ENCODE measurements at regions not wholly inside any gene's neighbourhood (a gene's known extent, or its start where the extent isn't known, plus 50 kb on each side); places are given as distances from the start of the nearest gene placed in this dataset.

GRCh38 chr4:58070726-58071125 lies 960.5 kb upstream of the IGFBP7 start:
- H3K36me3 ChIP-seq (ENCODE audit: insufficient read depth, low read length): no peaks in the 10 kb centered on the region
- no peaks in the 10 kb centered on the region for H3K27me3 Mint-ChIP-seq
- DNase-seq (no peak), ATAC-seq (ENCODE audit: poor library complexity) (no peak)
- H3K36me3 Mint-ChIP-seq (ENCODE audit: low read depth): no peaks in the 10 kb centered on the region
- no peak for TF ChIP-seq CTCF (IDR thresholded peaks at IDR 0.05)
- H3K9me3 Mint-ChIP-seq: peaks cover 10% of the 10 kb centered on the region
- no peak overlapping the region for H3K4me3 ChIP-seq (ENCODE audit: low read length)
- H3K4me1 ChIP-seq (ENCODE audit: insufficient read depth, low read length): no peaks in the 10 kb centered on the region
- no peaks in the 10 kb centered on the region for H3K27me3 ChIP-seq (ENCODE audit: control insufficient read depth in 1 of 2, insufficient read depth in 2 of 2, low read length in 2 of 2)
- no peak overlapping the region for H3K27ac Mint-ChIP-seq
- no peak overlapping the region for H3K4me3 Mint-ChIP-seq
- CTCF ChIA-PET: no interaction called here
- POLR2A ChIA-PET: no interaction called here
- intact Hi-C loops (cut with DNase I, micrococcal nuclease): no loop called here
- H3K9me3 ChIP-seq (ENCODE audit: control insufficient read depth in 1 of 2, insufficient read depth in 1 of 2, low read length in 2 of 2): no peaks in the 10 kb centered on the region
- no peaks in the 10 kb centered on the region for H3K4me1 Mint-ChIP-seq (ENCODE audit: low read depth)
- no peak overlapping the region for H3K27ac ChIP-seq (ENCODE audit: low read depth in 1 of 2, low read length in 2 of 2)

- Histone ChIP-seq H3K4me1 (ENCODE audit: insufficient read depth, low read length) (no peaks in the 10 kb centered on the region), H3K27ac (ENCODE audit: low read depth in 1 of 2, low read length in 2 of 2) (no peak overlapping the region), H3K36me3 (ENCODE audit: insufficient read depth, low read length) (no peaks in the 10 kb centered on the region), H3K9me3 (ENCODE audit: control insufficient read depth in 1 of 2, insufficient read depth in 1 of 2, low read length in 2 of 2) (no peaks in the 10 kb centered on the region), H3K27me3 (ENCODE audit: control insufficient read depth in 1 of 2, insufficient read depth in 2 of 2, low read length in 2 of 2) (no peaks in the 10 kb centered on the region), H3K4me3 (ENCODE audit: low read length) (no peak overlapping the region)
- ChIA-PET CTCF (no interaction called here), POLR2A (no interaction called here)
- H3K4me1 Mint-ChIP-seq (ENCODE audit: low read depth): no peaks in the 10 kb centered on the region
- no peak overlapping the region for H3K4me3 Mint-ChIP-seq
- ATAC-seq (ENCODE audit: poor library complexity) (no peak), DNase-seq (no peak)
- intact Hi-C loops (cut with DNase I, micrococcal nuclease): no loop called here
- H3K27me3 Mint-ChIP-seq: no peaks in the 10 kb centered on the region
- H3K27ac Mint-ChIP-seq: no peak overlapping the region
- no peaks in the 10 kb centered on the region for H3K36me3 Mint-ChIP-seq (ENCODE audit: low read depth)
- no peak for TF ChIP-seq CTCF (IDR thresholded peaks at IDR 0.05)
- H3K9me3 Mint-ChIP-seq: peaks cover 12% of the 10 kb centered on the region
Measured at GRCh38 chr4:58064653-58065052, 954.5 kb upstream of the IGFBP7 start.

- POLR2A ChIA-PET: no interaction called here
- no peaks in the 10 kb centered on the region for H3K9me3 ChIP-seq (ENCODE audit: control insufficient read depth in 1 of 2, insufficient read depth in 1 of 2, low read length in 2 of 2)
- no peaks in the 10 kb centered on the region for H3K36me3 ChIP-seq (ENCODE audit: insufficient read depth, low read length)
- H3K4me1 ChIP-seq (ENCODE audit: insufficient read depth, low read length): no peaks in the 10 kb centered on the region
- ATAC-seq (ENCODE audit: poor library complexity) (no peak), DNase-seq (no peak)
- Mint-ChIP-seq H3K4me3 (no peak overlapping the region), H3K27ac (no peak overlapping the region), H3K27me3 (no peaks in the 10 kb centered on the region), H3K36me3 (ENCODE audit: low read depth) (no peaks in the 10 kb centered on the region), H3K9me3 (peaks cover 16% of the 10 kb centered on the region), H3K4me1 (ENCODE audit: low read depth) (no peaks in the 10 kb centered on the region)
- TF ChIP-seq CTCF (IDR thresholded peaks at IDR 0.05): no peak
- CTCF ChIA-PET: interaction anchor here (1.3 kb wide), 1 partner anchor 52 kb away, joined by 3 read pairs; no protein-coding TSS in a partner anchor
- intact Hi-C loops (cut with DNase I, micrococcal nuclease): no loop called here
- H3K27me3 ChIP-seq (ENCODE audit: control insufficient read depth in 1 of 2, insufficient read depth in 2 of 2, low read length in 2 of 2): no peaks in the 10 kb centered on the region
- H3K4me3 ChIP-seq (ENCODE audit: low read length): no peak overlapping the region
- no peak overlapping the region for H3K27ac ChIP-seq (ENCODE audit: low read depth in 1 of 2, low read length in 2 of 2)
Measured at GRCh38 chr4:58063404-58064160, 953.4 kb upstream of the IGFBP7 start.

All from CD4-positive, alpha-beta T cell (primary cell).